Breast epithelium (tissue), 3 donors: ENCODE measurements at regions not wholly inside any gene's neighbourhood (a gene's known extent, or its start where the extent isn't known, plus 50 kb on each side); places are given as distances from the start of the nearest gene placed in this dataset.

Experiments used
- POLR2A ChIP-seq: fragments of 450-650 bp; IDR thresholded peaks from one replicate; pipeline ENCODE4 v1.6.1; 2016; ENCODE audit warnings: antibody characterized with exemption, mild to moderate bottlenecking, moderate library complexity
- TF ChIP-seq, protein P1 (sequence below), 3 donors: fragments of 450-650 bp; IDR thresholded peaks; one replicate each; pipeline ENCODE4 v1.5.1; 2016 to 2017; ENCODE audit warnings: antibody characterized with exemption in 3 of 3, mild to moderate bottlenecking in 3 of 3, moderate library complexity in 3 of 3

DNA sequence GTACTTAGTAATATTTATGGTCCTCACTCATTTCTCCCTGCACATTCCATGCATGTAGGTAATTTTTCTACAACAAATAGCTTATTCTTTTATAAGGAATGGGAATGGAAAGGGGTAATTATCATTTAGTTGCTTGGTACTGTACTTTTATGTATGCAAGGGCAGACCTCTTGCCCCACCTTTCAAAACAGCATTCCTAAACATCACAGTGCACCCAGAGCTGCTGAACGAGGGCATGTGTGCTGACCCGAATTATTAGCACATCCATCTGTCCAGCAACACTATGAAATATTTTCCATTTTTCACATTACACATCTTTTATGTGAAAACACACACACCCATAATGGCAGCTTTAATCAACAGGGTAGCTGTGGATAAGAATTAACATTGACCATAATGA lies 228.6 kb upstream of the ARRDC3 start:
- TF ChIP-seq POLR2A, result no peak
- TF ChIP-seq, protein P1, sequence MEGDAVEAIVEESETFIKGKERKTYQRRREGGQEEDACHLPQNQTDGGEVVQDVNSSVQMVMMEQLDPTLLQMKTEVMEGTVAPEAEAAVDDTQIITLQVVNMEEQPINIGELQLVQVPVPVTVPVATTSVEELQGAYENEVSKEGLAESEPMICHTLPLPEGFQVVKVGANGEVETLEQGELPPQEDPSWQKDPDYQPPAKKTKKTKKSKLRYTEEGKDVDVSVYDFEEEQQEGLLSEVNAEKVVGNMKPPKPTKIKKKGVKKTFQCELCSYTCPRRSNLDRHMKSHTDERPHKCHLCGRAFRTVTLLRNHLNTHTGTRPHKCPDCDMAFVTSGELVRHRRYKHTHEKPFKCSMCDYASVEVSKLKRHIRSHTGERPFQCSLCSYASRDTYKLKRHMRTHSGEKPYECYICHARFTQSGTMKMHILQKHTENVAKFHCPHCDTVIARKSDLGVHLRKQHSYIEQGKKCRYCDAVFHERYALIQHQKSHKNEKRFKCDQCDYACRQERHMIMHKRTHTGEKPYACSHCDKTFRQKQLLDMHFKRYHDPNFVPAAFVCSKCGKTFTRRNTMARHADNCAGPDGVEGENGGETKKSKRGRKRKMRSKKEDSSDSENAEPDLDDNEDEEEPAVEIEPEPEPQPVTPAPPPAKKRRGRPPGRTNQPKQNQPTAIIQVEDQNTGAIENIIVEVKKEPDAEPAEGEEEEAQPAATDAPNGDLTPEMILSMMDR (IDR thresholded peaks at IDR 0.05), result no peak
